WERI-Rb-1 (cell line): ENCODE measurements at regions not wholly inside any gene's neighbourhood (a gene's known extent, or its start where the extent isn't known, plus 50 kb on each side); places are given as distances from the start of the nearest gene placed in this dataset.

Experiments
- DNase-seq: peaks from one replicate; pipeline ENCODE4 v3.0.0-alpha.2; 2020
- H3K27ac ChIP-seq: fragments of 250-450 bp; sonication (Bioruptor Pico); 2 replicates; pipeline ENCODE4 v1.5.1; 2020; ENCODE audit warnings: mild to moderate bottlenecking, moderate library complexity
- H3K27me3 ChIP-seq: fragments of 250-450 bp; sonication (Bioruptor Pico); 2 replicates; pipeline ENCODE4 v1.5.1; 2021; ENCODE audit warnings: mild to moderate bottlenecking, low read depth, moderate library complexity; ENCODE audit not compliant: insufficient read depth, severe bottlenecking
- H3K36me3 ChIP-seq: fragments of 250-450 bp; sonication (Bioruptor Pico); 2 replicates; pipeline ENCODE4 v1.5.1; 2020; ENCODE audit warnings: mild to moderate bottlenecking, moderate library complexity
- H3K4me3 ChIP-seq: 2 replicates; pipeline ENCODE4 v1.5.1; 2011; ENCODE audit warnings: low read depth, mild to moderate bottlenecking, control low read depth, low read length
- H3K9me3 ChIP-seq: fragments of 250-450 bp; sonication (Bioruptor Pico); 2 replicates; pipeline ENCODE4 v1.5.1; 2021; ENCODE audit warnings: mild to moderate bottlenecking, moderate library complexity; ENCODE audit not compliant: severe bottlenecking
- CTCF ChIP-seq: IDR thresholded peaks from 2 replicates; pipeline ENCODE4 v1.5.1; 2011; ENCODE audit warnings: low read depth, mild to moderate bottlenecking, control low read depth, inconsistent platforms, low read length

GRCh38 chr7:110090110-110090820, 1000.7 kb upstream of the LRRN3 start:
- Histone ChIP-seq H3K27ac (no peak overlapping the region), H3K4me3 (no peak overlapping the region), H3K36me3 (no peaks in the 10 kb centered on the region), H3K9me3 (no peaks in the 10 kb centered on the region), H3K27me3 (no peaks in the 10 kb centered on the region)
- TF ChIP-seq CTCF, result peak; percentile 47
- no peak for DNase-seq

GRCh38 chr7:110095372-110096052, 995.4 kb upstream of the LRRN3 start:
- H3K36me3 ChIP-seq, result no peaks in the 10 kb centered on the region
- TF ChIP-seq CTCF, result no peak
- no peak overlapping the region for H3K27ac ChIP-seq
- no peaks in the 10 kb centered on the region for H3K27me3 ChIP-seq
- no peak overlapping the region for H3K4me3 ChIP-seq
- H3K9me3 ChIP-seq, result no peaks in the 10 kb centered on the region
- DNase-seq, result no peak

GRCh38 chr7:110104243-110104642, 986.7 kb upstream of the LRRN3 start:
- Histone ChIP-seq H3K27ac (no peak overlapping the region), H3K36me3 (no peaks in the 10 kb centered on the region), H3K4me3 (no peak overlapping the region), H3K27me3 (no peaks in the 10 kb centered on the region), H3K9me3 (no peaks in the 10 kb centered on the region)
- TF ChIP-seq CTCF, result no peak
- no peak for DNase-seq

- TF ChIP-seq CTCF, result no peak
- no peaks in the 10 kb centered on the region for H3K36me3 ChIP-seq
- no peaks in the 10 kb centered on the region for H3K9me3 ChIP-seq
- DNase-seq, result no peak
- H3K27me3 ChIP-seq, result no peaks in the 10 kb centered on the region
- no peak overlapping the region for H3K27ac ChIP-seq
- no peak overlapping the region for H3K4me3 ChIP-seq
These were observed 985.6 kb upstream of the LRRN3 start for GRCh38 chr7:110105307-110105706.

- no peak for DNase-seq
- Histone ChIP-seq H3K36me3 (no peaks in the 10 kb centered on the region), H3K4me3 (no peak overlapping the region), H3K27me3 (no peaks in the 10 kb centered on the region), H3K9me3 (no peaks in the 10 kb centered on the region), H3K27ac (no peak overlapping the region)
- no peak for TF ChIP-seq CTCF
These were observed 985.1 kb upstream of the LRRN3 start for GRCh38 chr7:110105840-110106239.
